WTC11 (cell line): ENCODE measurements at regions not wholly inside any gene's neighbourhood (a gene's known extent, or its start where the extent isn't known, plus 50 kb on each side); places are given as distances from the start of the nearest gene placed in this dataset.

Source experiments
- CBFB ChIP-seq: sonication (generic); formaldehyde crosslinking; IDR thresholded peaks from 2 replicates; pipeline ENCODE4 v1.8.1; 2022; ENCODE audit warnings: mild to moderate bottlenecking, low read depth, missing genetic modification reagents
- CTCF ChIP-seq: fragments of 200-600 bp; IDR thresholded peaks from 2 replicates; pipeline ENCODE4 v1.8.0; 2022; ENCODE audit warnings: antibody characterized with exemption
- ZNF219 ChIP-seq: sonication (generic); formaldehyde crosslinking; IDR thresholded peaks from 2 replicates; pipeline ENCODE4 v1.8.0; 2023; ENCODE audit warnings: missing genetic modification reagents, mild to moderate bottlenecking, borderline replicate concordance
- ZNF281 ChIP-seq: sonication (generic); formaldehyde crosslinking; IDR thresholded peaks from 2 replicates; pipeline ENCODE4 v1.8.0; 2023; ENCODE audit warnings: mild to moderate bottlenecking, missing genetic modification reagents
- TF ChIP-seq, protein P1 (sequence below): sonication (generic); formaldehyde crosslinking; IDR thresholded peaks from 2 replicates; pipeline ENCODE4 v1.8.1; 2022; ENCODE audit warnings: low read depth, mild to moderate bottlenecking, moderate library complexity, missing genetic modification reagents, borderline replicate concordance

GRCh38 chr1:162926906-162927305 lies 65.9 kb upstream of the CCDC190 start:
- no peak for TF ChIP-seq ZNF219 (CRISPR knock-in tag)
- no peak for TF ChIP-seq CBFB (CRISPR knock-in tag)
- TF ChIP-seq ZNF281 = no peak
- no peak for TF ChIP-seq CTCF
- TF ChIP-seq, protein P1, sequence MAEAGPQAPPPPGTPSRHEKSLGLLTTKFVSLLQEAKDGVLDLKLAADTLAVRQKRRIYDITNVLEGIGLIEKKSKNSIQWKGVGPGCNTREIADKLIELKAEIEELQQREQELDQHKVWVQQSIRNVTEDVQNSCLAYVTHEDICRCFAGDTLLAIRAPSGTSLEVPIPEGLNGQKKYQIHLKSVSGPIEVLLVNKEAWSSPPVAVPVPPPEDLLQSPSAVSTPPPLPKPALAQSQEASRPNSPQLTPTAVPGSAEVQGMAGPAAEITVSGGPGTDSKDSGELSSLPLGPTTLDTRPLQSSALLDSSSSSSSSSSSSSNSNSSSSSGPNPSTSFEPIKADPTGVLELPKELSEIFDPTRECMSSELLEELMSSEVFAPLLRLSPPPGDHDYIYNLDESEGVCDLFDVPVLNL (CRISPR knock-in tag) = no peak
